Upper lobe of left lung (tissue), 6 donors: ENCODE measurements at regions not wholly inside any gene's neighbourhood (a gene's known extent, or its start where the extent isn't known, plus 50 kb on each side); places are given as distances from the start of the nearest gene placed in this dataset.

Source experiments
- ATAC-seq, 2 donors: fragments of 200-7000 bp; cut with Tn5 transposase; one replicate each; pipeline ENCODE4 v1.9.1; 2022; ENCODE audit warnings: mild to moderate bottlenecking in 2 of 2, moderate library complexity in 2 of 2; ENCODE audit not compliant: low FRiP score in 2 of 2
- DNase-seq, 2 donors: peaks; one replicate each; pipeline ENCODE4 v3.0.0-alpha.2; 2019 to 2020
- H3K27ac ChIP-seq, 4 donors: fragments of 200-600 bp; sonication (generic); one replicate each; pipeline ENCODE4 v1.5.1; 2016 to 2019
- H3K27me3 ChIP-seq, 4 donors: fragments of 200-600 bp; sonication (generic); one replicate each; pipeline ENCODE4 v1.5.1; 2017 to 2019
- H3K36me3 ChIP-seq, 4 donors: fragments of 200-600 bp; sonication (generic); one replicate each; pipeline ENCODE4 v1.5.1; 2016 to 2019
- H3K4me1 ChIP-seq, 4 donors: fragments of 200-600 bp; sonication (generic); one replicate each; pipeline ENCODE4 v1.5.1; 2018 to 2019
- H3K4me3 ChIP-seq, 4 donors: fragments of 200-600 bp; sonication (generic); one replicate each; pipeline ENCODE4 v1.5.1; 2017 to 2019; ENCODE audit warnings: mild to moderate bottlenecking in 2 of 4, moderate library complexity in 1 of 4
- H3K9me3 ChIP-seq, 4 donors: fragments of 200-600 bp; sonication (generic); one replicate each; pipeline ENCODE4 v1.5.1; 2018 to 2019
- CTCF ChIP-seq, 6 experiments: fragments of 450-650 bp in 4 of 6; fragments of 200-600 bp in 2 of 6; sonication (generic) in 2 of 6; IDR thresholded peaks; one replicate each; pipeline ENCODE4 v1.5.1; 2016 to 2019; ENCODE audit warnings: antibody characterized with exemption in 6 of 6
- EP300 ChIP-seq, 4 donors: sonication (generic); formaldehyde crosslinking; IDR thresholded peaks; one replicate each; pipeline ENCODE4 v1.5.1; 2017; ENCODE audit warnings: antibody characterized with exemption in 4 of 4, control low read depth in 2 of 4
- POLR2A ChIP-seq, 4 donors: fragments of 450-650 bp; IDR thresholded peaks; one replicate each; pipeline ENCODE4 v1.5.1; 2016 to 2017; ENCODE audit warnings: antibody characterized with exemption in 4 of 4, mild to moderate bottlenecking in 2 of 4
- POLR2AphosphoS5 ChIP-seq, 2 donors: sonication (generic); formaldehyde crosslinking; IDR thresholded peaks; one replicate each; pipeline ENCODE4 v1.5.1; 2017; ENCODE audit warnings: antibody characterized with exemption in 2 of 2
- WGBS, 2 donors: methylation state at CpG; one replicate each; pipeline ENCODE4 v1.1.5; 2017 to 2018; 5-methylcytosine and 5-hydroxymethylcytosine counted together
- donor health status: DM: no; HTN: no; CAD: no; lungs with moderate emphysema.
- donor health status: DM: no; HTN: yes; CAD: no; lungs with severe emphysema.

GRCh38 chr12:109648521-109648920, 65.1 kb upstream of the FAM222A start:
- Histone ChIP-seq H3K36me3 (no peaks in the 10 kb centered on the region), H3K4me3 (no peak overlapping the region), H3K27me3 (no peaks in the 10 kb centered on the region), H3K4me1 (no peaks in the 10 kb centered on the region), H3K9me3 (no peaks in the 10 kb centered on the region), H3K27ac (no peak overlapping the region)
- 59 to 76% methylated on average over 7 to 9 of the region's 9 CpGs for WGBS, 2 donors
- TF ChIP-seq POLR2A (IDR thresholded peaks at IDR 0.05) (no peak), CTCF (IDR thresholded peaks at IDR 0.05) (no peak), EP300 (IDR thresholded peaks at IDR 0.05) (no peak), POLR2AphosphoS5 (IDR thresholded peaks at IDR 0.05) (no peak)
- DNase-seq: no peak
- no peak for ATAC-seq

- Histone ChIP-seq H3K36me3 (no peaks in the 10 kb centered on the region), H3K4me3 (no peak overlapping the region), H3K27me3 (no peaks in the 10 kb centered on the region), H3K27ac (no peak overlapping the region), H3K9me3 (no peaks in the 10 kb centered on the region), H3K4me1 (no peaks in the 10 kb centered on the region)
- no peak for TF ChIP-seq CTCF (IDR thresholded peaks at IDR 0.05)
- no peak for TF ChIP-seq EP300 (IDR thresholded peaks at IDR 0.05)
- TF ChIP-seq POLR2AphosphoS5 (IDR thresholded peaks at IDR 0.05): no peak
- TF ChIP-seq POLR2A (IDR thresholded peaks at IDR 0.05): no peak
- no peak for DNase-seq
- ATAC-seq: no peak
- WGBS, 2 donors: 74 to 82% methylated on average over 4 of the region's 4 CpGs
Observed at GRCh38 chr12:109650808-109651207, 62.8 kb upstream of the FAM222A start.

GRCh38 chr12:109651596-109651995, 62.0 kb upstream of the FAM222A start:
- H3K27ac ChIP-seq: no peak overlapping the region
- no peaks in the 10 kb centered on the region for H3K4me1 ChIP-seq
- ATAC-seq: no peak
- DNase-seq: no peak
- 73 to 81% methylated on average over 1 of the region's 1 CpG for WGBS, 2 donors
- no peaks in the 10 kb centered on the region for H3K36me3 ChIP-seq
- TF ChIP-seq EP300 (IDR thresholded peaks at IDR 0.05) (no peak), POLR2AphosphoS5 (IDR thresholded peaks at IDR 0.05) (no peak)
- no peak overlapping the region for H3K4me3 ChIP-seq
- no peaks in the 10 kb centered on the region for H3K27me3 ChIP-seq
- H3K9me3 ChIP-seq: no peaks in the 10 kb centered on the region

- no peak for ATAC-seq
Observed at GRCh38 chr12:109652233-109652976, 61.2 kb upstream of the FAM222A start.

GRCh38 chr12:109652977-109653264, 60.7 kb upstream of the FAM222A start:
- H3K27me3 ChIP-seq: no peaks in the 10 kb centered on the region
- WGBS, 2 donors: 52 to 76% methylated on average over 2 of the region's 2 CpGs
- no peak for TF ChIP-seq POLR2A (IDR thresholded peaks at IDR 0.05)
- TF ChIP-seq POLR2AphosphoS5 (IDR thresholded peaks at IDR 0.05): no peak
- TF ChIP-seq EP300 (IDR thresholded peaks at IDR 0.05): no peak
- TF ChIP-seq CTCF (IDR thresholded peaks at IDR 0.05): no peak

More at GRCh38 chr12:109652233-109652976, 61.2 kb upstream of the FAM222A start:
- no peaks in the 10 kb centered on the region for H3K36me3 ChIP-seq
- no peaks in the 10 kb centered on the region for H3K27me3 ChIP-seq
- 72 to 75% methylated on average over 10 of the region's 10 CpGs for WGBS, 2 donors
- no peaks in the 10 kb centered on the region for H3K9me3 ChIP-seq
- H3K4me1 ChIP-seq: no peaks in the 10 kb centered on the region
- H3K4me3 ChIP-seq: no peak overlapping the region
- TF ChIP-seq EP300 (IDR thresholded peaks at IDR 0.05) (no peak), POLR2A (IDR thresholded peaks at IDR 0.05) (no peak), POLR2AphosphoS5 (IDR thresholded peaks at IDR 0.05) (no peak), CTCF (IDR thresholded peaks at IDR 0.05) (no peak)
- H3K27ac ChIP-seq: no peak overlapping the region
- DNase-seq: no peak

More at GRCh38 chr12:109652977-109653264, 60.7 kb upstream of the FAM222A start:
- no peak for DNase-seq
- ATAC-seq: no peak
- Histone ChIP-seq H3K9me3 (no peaks in the 10 kb centered on the region), H3K4me3 (no peak overlapping the region), H3K27ac (no peak overlapping the region), H3K4me1 (no peaks in the 10 kb centered on the region), H3K36me3 (no peaks in the 10 kb centered on the region)
